ENCODE measurements at regions not wholly inside any gene's neighbourhood (a gene's known extent, or its start where the extent isn't known, plus 50 kb on each side); places are given as distances from the start of the nearest gene placed in this dataset.

DNA sequence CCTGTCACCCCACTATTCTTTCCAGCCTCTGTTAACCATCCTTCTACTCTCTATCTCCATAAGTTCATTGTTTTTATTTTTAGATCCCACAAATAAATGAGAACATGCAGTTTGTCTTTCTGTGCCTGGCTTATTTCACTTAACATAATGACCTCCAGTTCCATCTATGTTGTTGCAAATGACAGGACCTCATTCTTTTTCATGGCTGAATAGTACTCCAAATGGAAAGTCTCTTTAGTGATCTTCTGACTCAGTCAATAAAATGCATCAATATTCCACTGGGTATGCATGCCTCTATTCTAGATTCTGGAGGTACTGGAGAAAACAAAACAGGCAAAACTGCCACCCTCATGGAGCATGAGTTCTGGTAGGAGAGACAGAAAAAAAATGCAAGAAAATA is 459.0 kb downstream of the XYLT1 start:
- TF ChIP-seq SP1 (IDR thresholded peaks at IDR 0.05): no peak
- TF ChIP-seq, protein P1, sequence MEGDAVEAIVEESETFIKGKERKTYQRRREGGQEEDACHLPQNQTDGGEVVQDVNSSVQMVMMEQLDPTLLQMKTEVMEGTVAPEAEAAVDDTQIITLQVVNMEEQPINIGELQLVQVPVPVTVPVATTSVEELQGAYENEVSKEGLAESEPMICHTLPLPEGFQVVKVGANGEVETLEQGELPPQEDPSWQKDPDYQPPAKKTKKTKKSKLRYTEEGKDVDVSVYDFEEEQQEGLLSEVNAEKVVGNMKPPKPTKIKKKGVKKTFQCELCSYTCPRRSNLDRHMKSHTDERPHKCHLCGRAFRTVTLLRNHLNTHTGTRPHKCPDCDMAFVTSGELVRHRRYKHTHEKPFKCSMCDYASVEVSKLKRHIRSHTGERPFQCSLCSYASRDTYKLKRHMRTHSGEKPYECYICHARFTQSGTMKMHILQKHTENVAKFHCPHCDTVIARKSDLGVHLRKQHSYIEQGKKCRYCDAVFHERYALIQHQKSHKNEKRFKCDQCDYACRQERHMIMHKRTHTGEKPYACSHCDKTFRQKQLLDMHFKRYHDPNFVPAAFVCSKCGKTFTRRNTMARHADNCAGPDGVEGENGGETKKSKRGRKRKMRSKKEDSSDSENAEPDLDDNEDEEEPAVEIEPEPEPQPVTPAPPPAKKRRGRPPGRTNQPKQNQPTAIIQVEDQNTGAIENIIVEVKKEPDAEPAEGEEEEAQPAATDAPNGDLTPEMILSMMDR (IDR thresholded peaks at IDR 0.05; ENCODE audit: low read depth, low read length, missing input control): no peak
- TF ChIP-seq, protein P2, sequence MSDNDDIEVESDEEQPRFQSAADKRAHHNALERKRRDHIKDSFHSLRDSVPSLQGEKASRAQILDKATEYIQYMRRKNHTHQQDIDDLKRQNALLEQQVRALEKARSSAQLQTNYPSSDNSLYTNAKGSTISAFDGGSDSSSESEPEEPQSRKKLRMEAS (IDR thresholded peaks at IDR 0.05): no peak

Measured in liver (tissue), 3 donors.